ENCODE measurements at regions not wholly inside any gene's neighbourhood (a gene's known extent, or its start where the extent isn't known, plus 50 kb on each side); places are given as distances from the start of the nearest gene placed in this dataset.

DNA sequence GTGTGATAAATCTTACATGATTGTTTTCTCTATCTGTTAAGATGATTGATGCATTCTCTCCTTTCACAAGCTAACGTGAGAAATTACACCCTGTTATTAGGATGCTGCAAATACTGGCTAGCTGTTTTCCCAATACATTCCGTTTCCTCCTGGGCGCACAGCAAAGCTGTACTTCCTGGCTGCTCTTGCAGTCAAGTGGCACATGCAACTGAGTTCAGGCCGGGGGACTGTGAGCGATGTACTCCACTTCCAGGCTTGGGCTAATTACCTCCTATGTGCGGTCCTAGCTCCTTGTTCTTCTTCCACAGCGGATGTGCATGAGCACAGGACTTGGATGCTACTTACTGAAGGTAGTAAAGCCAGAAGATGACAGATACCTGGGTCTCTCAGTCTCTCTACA is 234.9 kb upstream of the SESN3 start:
- TF ChIP-seq, protein P1, sequence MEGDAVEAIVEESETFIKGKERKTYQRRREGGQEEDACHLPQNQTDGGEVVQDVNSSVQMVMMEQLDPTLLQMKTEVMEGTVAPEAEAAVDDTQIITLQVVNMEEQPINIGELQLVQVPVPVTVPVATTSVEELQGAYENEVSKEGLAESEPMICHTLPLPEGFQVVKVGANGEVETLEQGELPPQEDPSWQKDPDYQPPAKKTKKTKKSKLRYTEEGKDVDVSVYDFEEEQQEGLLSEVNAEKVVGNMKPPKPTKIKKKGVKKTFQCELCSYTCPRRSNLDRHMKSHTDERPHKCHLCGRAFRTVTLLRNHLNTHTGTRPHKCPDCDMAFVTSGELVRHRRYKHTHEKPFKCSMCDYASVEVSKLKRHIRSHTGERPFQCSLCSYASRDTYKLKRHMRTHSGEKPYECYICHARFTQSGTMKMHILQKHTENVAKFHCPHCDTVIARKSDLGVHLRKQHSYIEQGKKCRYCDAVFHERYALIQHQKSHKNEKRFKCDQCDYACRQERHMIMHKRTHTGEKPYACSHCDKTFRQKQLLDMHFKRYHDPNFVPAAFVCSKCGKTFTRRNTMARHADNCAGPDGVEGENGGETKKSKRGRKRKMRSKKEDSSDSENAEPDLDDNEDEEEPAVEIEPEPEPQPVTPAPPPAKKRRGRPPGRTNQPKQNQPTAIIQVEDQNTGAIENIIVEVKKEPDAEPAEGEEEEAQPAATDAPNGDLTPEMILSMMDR (IDR thresholded peaks at IDR 0.05 in 8 of 11, conservative IDR thresholded peaks at IDR 0.05 in 3 of 11), result no peak
- no peak for TF ChIP-seq POLR2A (IDR thresholded peaks at IDR 0.05)

All from spleen (tissue), 7 donors.